GM20000 (cell line): ENCODE measurements at regions not wholly inside any gene's neighbourhood (a gene's known extent, or its start where the extent isn't known, plus 50 kb on each side); places are given as distances from the start of the nearest gene placed in this dataset.

ENCODE experiments used
- DNase-seq: peaks from one replicate; pipeline ENCODE4 v3.0.0; 2012; ENCODE audit warnings: low spot score
- TF ChIP-seq, protein P1 (sequence below): IDR thresholded peaks from 2 replicates; pipeline ENCODE4 v1.5.1; 2012; ENCODE audit warnings: mild to moderate bottlenecking, control low read depth; ENCODE audit errors: extremely low read depth, missing control alignments

DNA sequence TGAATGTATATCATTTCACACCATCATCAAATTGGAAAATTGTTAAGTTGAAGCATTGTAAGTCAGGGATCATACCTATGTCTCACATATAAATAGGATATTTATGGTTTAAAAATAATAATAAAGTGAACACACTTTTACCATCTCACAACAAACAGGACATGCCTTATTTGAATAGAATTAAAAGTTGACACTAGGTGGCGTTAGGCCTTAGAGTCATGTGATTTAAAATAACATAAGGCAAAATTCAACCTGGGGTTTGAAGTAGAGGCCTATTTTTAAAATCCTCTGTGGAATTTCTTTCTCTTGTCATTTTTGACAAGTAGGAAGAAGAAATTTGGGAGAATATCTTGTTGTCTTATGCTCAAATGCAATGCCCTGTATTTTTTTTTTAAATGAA, 184.7 kb upstream of the PCDH15 start:
- TF ChIP-seq, protein P1, sequence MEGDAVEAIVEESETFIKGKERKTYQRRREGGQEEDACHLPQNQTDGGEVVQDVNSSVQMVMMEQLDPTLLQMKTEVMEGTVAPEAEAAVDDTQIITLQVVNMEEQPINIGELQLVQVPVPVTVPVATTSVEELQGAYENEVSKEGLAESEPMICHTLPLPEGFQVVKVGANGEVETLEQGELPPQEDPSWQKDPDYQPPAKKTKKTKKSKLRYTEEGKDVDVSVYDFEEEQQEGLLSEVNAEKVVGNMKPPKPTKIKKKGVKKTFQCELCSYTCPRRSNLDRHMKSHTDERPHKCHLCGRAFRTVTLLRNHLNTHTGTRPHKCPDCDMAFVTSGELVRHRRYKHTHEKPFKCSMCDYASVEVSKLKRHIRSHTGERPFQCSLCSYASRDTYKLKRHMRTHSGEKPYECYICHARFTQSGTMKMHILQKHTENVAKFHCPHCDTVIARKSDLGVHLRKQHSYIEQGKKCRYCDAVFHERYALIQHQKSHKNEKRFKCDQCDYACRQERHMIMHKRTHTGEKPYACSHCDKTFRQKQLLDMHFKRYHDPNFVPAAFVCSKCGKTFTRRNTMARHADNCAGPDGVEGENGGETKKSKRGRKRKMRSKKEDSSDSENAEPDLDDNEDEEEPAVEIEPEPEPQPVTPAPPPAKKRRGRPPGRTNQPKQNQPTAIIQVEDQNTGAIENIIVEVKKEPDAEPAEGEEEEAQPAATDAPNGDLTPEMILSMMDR, result no peak
- DNase-seq, result peak; percentile 6

DNA sequence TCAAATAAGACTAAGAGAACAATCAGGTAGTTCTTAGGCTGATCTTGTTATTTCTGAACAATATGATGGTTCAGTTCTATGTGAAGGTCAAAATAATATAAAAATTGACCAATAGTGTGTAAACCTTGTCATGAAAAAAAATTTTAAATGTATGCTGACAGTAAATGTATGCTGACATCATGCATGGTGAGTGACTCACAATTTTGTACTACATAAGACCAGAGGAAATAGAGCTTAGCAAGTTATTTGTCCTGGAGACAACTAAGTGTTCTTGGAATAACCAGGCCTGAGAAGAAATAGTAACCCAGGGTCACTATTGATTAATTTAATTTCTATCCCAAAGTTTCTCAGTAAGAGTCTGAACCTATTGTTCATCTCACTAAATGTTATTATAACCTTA, 182.2 kb upstream of the PCDH15 start:
- DNase-seq, result no peak
- TF ChIP-seq, protein P1, result no peak

DNA sequence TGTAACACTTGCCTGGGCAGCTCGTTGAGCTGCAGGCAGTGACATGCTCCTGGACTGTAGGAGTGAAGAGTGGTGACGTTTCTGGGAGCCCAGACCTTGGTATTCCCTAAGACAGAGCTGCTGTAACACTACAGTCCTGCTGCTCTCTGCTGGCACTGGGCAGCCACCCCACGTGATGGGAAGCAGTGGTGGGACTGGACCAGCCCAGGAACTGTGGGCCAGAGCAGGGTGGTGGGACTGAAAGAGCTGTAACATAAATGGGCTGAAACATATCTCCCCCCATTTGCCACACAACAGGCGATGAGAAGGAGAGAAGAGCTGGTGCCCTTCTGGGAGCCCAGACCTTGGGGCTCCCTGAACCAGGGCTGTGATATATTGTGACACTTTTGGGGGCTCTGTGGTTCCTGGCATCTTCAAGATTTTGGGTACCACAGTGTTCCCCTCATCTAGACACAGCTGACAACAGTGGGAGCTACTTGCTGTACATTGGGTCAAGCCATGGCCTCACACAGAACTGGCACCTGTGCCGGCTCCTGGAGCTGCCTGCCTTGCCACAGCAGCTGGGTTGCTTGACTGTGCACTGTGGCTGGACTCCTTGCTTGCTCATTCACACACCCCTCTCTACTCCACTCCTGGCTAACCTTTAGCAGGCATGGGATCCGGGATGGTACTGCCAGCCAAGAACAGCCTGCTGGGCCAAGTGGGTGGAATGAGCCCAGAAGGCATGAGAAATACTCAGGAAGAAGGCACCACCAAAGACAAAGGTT, 161.3 kb upstream of the PCDH15 start:
- TF ChIP-seq, protein P1, result no peak

DNA sequence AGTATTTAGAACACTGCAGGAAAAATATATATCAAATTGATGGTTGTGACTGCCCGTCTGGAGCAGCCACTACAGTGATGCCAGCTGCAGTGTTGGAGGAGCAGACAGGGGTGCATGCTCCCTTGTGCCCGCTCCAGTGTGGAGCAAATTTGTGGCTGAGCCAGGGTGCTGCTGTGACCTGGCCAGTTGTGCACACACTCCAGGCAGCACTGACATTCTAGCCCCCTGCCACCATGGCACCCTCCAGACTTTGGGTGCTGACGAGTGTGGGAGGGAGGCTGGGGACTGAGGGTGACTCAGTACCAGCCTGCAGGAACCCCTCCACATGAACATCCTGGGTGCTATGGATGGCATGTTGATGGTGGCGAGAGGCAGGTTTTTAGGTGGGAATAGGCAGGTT, 160.0 kb upstream of the PCDH15 start:
- DNase-seq, result no peak
- TF ChIP-seq, protein P1, result no peak

More for the DNA sequence above, 161.3 kb upstream of the PCDH15 start:
- DNase-seq, result no peak

DNA sequence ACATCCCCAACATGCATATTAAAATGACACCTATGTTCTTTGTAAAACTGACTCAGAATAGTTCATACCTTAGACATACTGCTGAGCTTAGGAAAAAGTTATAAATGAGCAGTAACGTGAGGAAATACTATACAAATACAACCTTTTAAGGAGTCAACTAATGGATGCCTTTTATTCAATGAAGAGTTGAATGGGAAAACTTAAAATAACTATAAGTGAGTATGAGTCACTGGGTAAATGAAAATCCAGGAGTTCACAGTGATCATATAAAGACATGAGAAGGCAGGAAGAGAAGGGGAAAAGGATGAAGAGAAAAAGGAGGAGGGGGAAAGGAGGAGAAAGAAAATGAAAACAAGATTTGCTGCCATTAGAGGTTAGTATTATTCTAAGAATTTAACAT, 157.8 kb upstream of the PCDH15 start:
- DNase-seq, result no peak
- TF ChIP-seq, protein P1, result no peak

DNA sequence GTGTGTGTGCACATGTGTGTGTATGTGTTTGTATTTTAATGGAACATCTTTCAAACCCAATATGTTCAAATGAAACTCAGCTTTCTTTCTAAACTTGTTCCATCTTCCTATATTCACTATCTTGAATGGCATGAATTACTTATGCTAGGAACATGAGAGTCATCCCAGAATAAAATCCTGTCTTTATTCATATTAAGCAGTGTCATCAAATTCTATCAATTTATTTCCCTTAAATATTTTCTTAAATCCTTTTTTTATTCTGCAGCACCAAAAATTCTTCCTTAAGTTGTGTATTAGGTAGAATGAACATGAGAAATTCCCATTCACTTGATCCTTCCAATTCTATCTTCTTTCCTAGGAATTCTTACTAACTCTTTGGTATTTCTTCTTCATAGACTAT, 146.6 kb upstream of the PCDH15 start:
- TF ChIP-seq, protein P1, result no peak

DNA sequence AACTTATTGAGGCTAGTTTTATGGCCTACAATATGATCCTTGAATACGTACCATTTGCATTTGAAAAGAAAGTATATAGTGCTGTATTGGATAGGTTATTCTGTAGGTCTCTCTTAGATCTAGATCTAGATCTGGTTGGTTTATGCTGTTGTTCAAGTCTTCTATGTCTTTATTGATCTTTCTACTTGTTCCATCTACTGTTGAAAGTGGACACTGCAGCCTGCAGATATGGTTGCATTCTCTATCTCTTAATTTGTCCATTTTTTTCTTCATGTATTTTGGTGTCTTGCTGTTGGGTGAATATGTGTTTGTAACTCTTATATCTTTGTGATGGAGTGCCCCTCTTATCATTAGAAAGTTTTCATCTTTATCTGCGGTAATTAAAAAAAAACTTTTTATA, 139.4 kb upstream of the PCDH15 start:
- DNase-seq, result no peak
- TF ChIP-seq, protein P1, result no peak

More for the DNA sequence above, 146.6 kb upstream of the PCDH15 start:
- DNase-seq, result no peak
